ENCODE measurements at regions not wholly inside any gene's neighbourhood (a gene's known extent, or its start where the extent isn't known, plus 50 kb on each side); places are given as distances from the start of the nearest gene placed in this dataset.

- no peak overlapping the region for H2BK15ac ChIP-seq (ENCODE audit: low read depth, low read length)
- H3K9ac ChIP-seq (ENCODE audit: extremely low read depth, insufficient read length, low read length) = no peak overlapping the region
- H3K27ac Mint-ChIP-seq = no peak overlapping the region
- peaks cover 0 to 3% of the 10 kb centered on the region in 2 experiments; a peak in 1 of 4 replicates for H3K4me1 Mint-ChIP-seq
- no peaks in the 10 kb centered on the region for H3K23me2 ChIP-seq (ENCODE audit: insufficient read length, low read depth, low read length, poor library complexity, severe bottlenecking)
- no peak overlapping the region for H3K4me2 ChIP-seq (ENCODE audit: insufficient read depth, insufficient read length, low read length)
- no peak for TF ChIP-seq CTCF (conservative IDR thresholded peaks at IDR 0.05)
- H3K9me3 Mint-ChIP-seq = peaks cover 0 to 4% of the 10 kb centered on the region in 2 experiments; a peak in 4 of 5 replicates
- H3T11ph ChIP-seq (ENCODE audit: low read length) = no peak overlapping the region
- no peak overlapping the region for H3K27ac ChIP-seq (ENCODE audit: insufficient read length, low read depth, low read length)
- peaks cover 13% of the 10 kb centered on the region for H3K27me3 Mint-ChIP-seq (ENCODE audit: low read depth)
- H4K20me1 ChIP-seq (ENCODE audit: control insufficient read depth, insufficient read depth, insufficient read length) = no peaks in the 10 kb centered on the region
- H2AFZ ChIP-seq (ENCODE audit: low read length) = no peak overlapping the region
- no peak overlapping the region for H3K23ac ChIP-seq (ENCODE audit: insufficient read length, low read depth, low read length)
- H2BK5ac ChIP-seq (ENCODE audit: insufficient read length, low read length) = no peak overlapping the region
- H4K5ac ChIP-seq (ENCODE audit: insufficient read length, low read depth, low read length) = no peak overlapping the region
- no peaks in the 10 kb centered on the region for H3K27me3 ChIP-seq (ENCODE audit: insufficient read depth, low read length)
- no peak overlapping the region for H2AK5ac ChIP-seq (ENCODE audit: insufficient read length, low read length)
- H3K79me1 ChIP-seq (ENCODE audit: insufficient read depth, low read depth, low read length, poor library complexity, severe bottlenecking) = no peaks in the 10 kb centered on the region
- no peak overlapping the region for H4K91ac ChIP-seq (ENCODE audit: insufficient read length, low read depth, low read length)
- no peak overlapping the region for H3K56ac ChIP-seq (ENCODE audit: insufficient read length, low read depth, low read length)
- DNase-seq = no peak
- H2BK20ac ChIP-seq (ENCODE audit: low read depth, low read length, poor library complexity, severe bottlenecking) = no peak overlapping the region
- H3K18ac ChIP-seq (ENCODE audit: insufficient read length, low read depth, low read length) = no peak overlapping the region
- peaks cover 6% of the 10 kb centered on the region for H3K9me3 ChIP-seq (ENCODE audit: control insufficient read depth, low read depth, low read length)
- H3K4me1 ChIP-seq (ENCODE audit: insufficient read depth, low read length) = no peaks in the 10 kb centered on the region
- no CpG with 5 or more reads among the region's 3 CpGs for WGBS (ENCODE audit: extremely low coverage, insufficient read length, low lambda C conversion rate)
- no peak overlapping the region for H3K4ac ChIP-seq (ENCODE audit: low read depth, low read length)
- no peak overlapping the region for H3K4me3 Mint-ChIP-seq
- H2BK12ac ChIP-seq (ENCODE audit: insufficient read length, low read depth, low read length) = no peak overlapping the region
- no peaks in the 10 kb centered on the region; a peak in 2 of 7 replicates for H3K36me3 Mint-ChIP-seq (ENCODE audit: insufficient read depth in 1 of 3, low read depth in 3 of 3)
- no peaks in the 10 kb centered on the region for H3K79me2 ChIP-seq (ENCODE audit: insufficient read depth, low read length)
- H2BK120ac ChIP-seq (ENCODE audit: low read depth, low read length, poor library complexity, severe bottlenecking) = no peak overlapping the region
- H4K8ac ChIP-seq (replicated peaks; ENCODE audit: insufficient read length, low read depth, low read length) = no peak overlapping the region
- H3K14ac ChIP-seq (ENCODE audit: insufficient read depth, low read length) = no peak overlapping the region
Measured at GRCh38 chr5:133731951-133732350, 119.6 kb upstream of the FSTL4 start.
